ENCODE measurements at regions not wholly inside any gene's neighbourhood (a gene's known extent, or its start where the extent isn't known, plus 50 kb on each side); places are given as distances from the start of the nearest gene placed in this dataset.

DNA sequence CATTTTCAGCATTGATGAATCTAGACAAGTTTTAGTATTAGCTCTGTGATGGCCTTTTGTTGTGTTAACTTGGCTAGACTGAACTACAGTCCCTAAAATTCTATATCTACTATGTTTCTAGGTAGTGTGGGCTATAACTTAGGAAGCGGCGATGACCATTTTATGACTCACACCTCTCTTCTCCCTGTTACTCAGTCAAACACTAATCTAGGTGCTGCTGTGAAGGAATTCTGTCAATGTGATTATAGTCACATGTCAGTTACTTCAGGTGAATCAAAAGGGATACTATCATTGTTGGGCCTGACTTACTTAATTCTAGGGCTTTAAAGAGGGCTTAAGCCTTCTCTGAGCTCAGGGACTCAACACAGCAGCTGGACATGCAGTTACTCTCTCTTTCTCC lies 691.5 kb upstream of the MAP3K7 start:
- WGBS, 3 donors: 96 to 97% (median 97%) methylated on average over 2 of the region's 2 CpGs
- DNase-seq (no peak), ATAC-seq (no peak)
- Histone ChIP-seq H3K36me3 (ENCODE audit: insufficient read depth in 1 of 2, low read depth in 1 of 2) (no peaks in the 10 kb centered on the region), H3K4me1 (no peaks in the 10 kb centered on the region), H3K27ac (no peak overlapping the region), H3K4me3 (no peak overlapping the region), H3K27me3 (ENCODE audit: insufficient read depth in 3 of 3, low read length in 2 of 3) (no peaks in the 10 kb centered on the region), H3K9me3 (no peaks in the 10 kb centered on the region)
- TF ChIP-seq, protein P1, sequence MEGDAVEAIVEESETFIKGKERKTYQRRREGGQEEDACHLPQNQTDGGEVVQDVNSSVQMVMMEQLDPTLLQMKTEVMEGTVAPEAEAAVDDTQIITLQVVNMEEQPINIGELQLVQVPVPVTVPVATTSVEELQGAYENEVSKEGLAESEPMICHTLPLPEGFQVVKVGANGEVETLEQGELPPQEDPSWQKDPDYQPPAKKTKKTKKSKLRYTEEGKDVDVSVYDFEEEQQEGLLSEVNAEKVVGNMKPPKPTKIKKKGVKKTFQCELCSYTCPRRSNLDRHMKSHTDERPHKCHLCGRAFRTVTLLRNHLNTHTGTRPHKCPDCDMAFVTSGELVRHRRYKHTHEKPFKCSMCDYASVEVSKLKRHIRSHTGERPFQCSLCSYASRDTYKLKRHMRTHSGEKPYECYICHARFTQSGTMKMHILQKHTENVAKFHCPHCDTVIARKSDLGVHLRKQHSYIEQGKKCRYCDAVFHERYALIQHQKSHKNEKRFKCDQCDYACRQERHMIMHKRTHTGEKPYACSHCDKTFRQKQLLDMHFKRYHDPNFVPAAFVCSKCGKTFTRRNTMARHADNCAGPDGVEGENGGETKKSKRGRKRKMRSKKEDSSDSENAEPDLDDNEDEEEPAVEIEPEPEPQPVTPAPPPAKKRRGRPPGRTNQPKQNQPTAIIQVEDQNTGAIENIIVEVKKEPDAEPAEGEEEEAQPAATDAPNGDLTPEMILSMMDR (IDR thresholded peaks at IDR 0.05): no peak
- intact Hi-C loops (cut with DNase I): no loop called here

DNA sequence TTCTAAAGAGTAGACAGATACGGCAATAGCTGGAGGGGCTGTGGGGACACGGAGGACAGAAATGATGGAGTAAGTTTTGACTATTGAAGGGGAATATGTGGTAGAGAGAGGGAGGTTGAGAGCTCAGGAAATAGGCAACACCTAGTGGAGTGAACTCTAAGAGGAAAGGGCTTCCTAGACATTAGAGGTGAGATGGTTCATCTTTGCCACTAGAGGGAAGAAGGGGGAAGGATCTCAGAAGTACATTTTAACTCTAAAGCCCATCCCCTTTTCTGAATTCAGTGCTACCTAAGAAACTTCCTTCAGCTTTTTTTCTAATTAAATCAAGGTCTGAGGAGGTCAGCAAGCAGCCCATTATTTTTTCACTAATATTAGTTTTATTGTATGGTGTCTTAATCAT lies 689.4 kb upstream of the MAP3K7 start:
- 60 to 64% (median 63%) methylated on average over 2 of the region's 2 CpGs for WGBS, 3 donors

DNA sequence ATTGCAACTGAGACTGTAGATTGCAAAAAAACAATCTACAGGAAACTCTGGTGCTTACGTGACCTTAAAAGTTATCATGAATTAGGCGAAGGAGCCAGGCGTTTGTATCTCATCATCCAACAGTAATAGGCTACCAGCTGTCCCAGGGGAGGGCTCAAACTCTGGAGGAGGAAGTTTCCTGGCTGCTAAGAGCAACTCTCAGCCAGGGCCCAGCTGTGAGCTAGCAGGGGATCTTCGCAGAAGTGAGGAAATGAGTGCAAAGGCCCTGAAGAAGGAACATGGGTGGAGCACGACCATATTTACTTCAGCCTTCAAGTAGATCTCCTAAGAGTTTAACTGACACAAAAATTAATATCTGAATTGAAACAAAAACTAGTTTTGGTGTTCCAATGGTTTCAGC lies 686.9 kb upstream of the MAP3K7 start:
- 20 to 36% (median 23%) methylated on average over 5 of the region's 5 CpGs for WGBS, 3 donors
- H3K27ac ChIP-seq: no peak overlapping the region
- DNase-seq (peak; percentile 17 to 68), ATAC-seq (peak in 1 of 4 donors; percentile 30)
- no peaks in the 10 kb centered on the region for H3K9me3 ChIP-seq
- TF ChIP-seq, protein P1 (IDR thresholded peaks at IDR 0.05): no peak
- H3K4me3 ChIP-seq: no peak overlapping the region
- H3K4me1 ChIP-seq: no peaks in the 10 kb centered on the region
- no peaks in the 10 kb centered on the region for H3K36me3 ChIP-seq (ENCODE audit: insufficient read depth in 1 of 2, low read depth in 1 of 2)
- intact Hi-C loops (cut with DNase I): no loop called here
- no peaks in the 10 kb centered on the region for H3K27me3 ChIP-seq (ENCODE audit: insufficient read depth in 3 of 3, low read length in 2 of 3)

More for the DNA sequence above, 689.4 kb upstream of the MAP3K7 start:
- ATAC-seq (no peak), DNase-seq (no peak)
- Histone ChIP-seq H3K9me3 (no peaks in the 10 kb centered on the region), H3K36me3 (ENCODE audit: insufficient read depth in 1 of 2, low read depth in 1 of 2) (no peaks in the 10 kb centered on the region), H3K27ac (no peak overlapping the region), H3K4me1 (no peaks in the 10 kb centered on the region), H3K27me3 (ENCODE audit: insufficient read depth in 3 of 3, low read length in 2 of 3) (no peaks in the 10 kb centered on the region), H3K4me3 (no peak overlapping the region)
- intact Hi-C loops (cut with DNase I): no loop called here
- TF ChIP-seq, protein P1 (IDR thresholded peaks at IDR 0.05): no peak

DNA sequence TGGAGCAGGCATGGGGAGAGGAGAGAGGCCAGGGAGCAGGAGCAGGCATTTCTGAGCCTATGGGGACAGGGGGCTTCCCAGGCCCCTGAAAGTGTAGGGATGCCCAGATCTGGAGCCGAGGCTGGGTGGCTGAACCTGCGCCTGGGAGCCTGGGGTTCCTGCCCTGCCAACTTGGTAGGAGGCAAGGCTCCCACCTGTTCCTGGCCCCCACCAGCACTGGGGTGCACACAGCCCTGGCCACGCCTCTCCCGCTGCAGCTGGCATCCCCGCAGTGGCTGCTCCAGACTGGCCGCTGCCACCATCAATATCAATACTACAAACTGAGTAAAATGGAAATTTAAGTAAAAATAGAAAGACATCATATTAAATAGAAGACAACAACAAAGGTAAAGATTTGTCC lies 684.9 kb upstream of the MAP3K7 start:
- no peaks in the 10 kb centered on the region for H3K36me3 ChIP-seq (ENCODE audit: insufficient read depth in 1 of 2, low read depth in 1 of 2)
- intact Hi-C loops (cut with DNase I): no loop called here
- no peaks in the 10 kb centered on the region for H3K9me3 ChIP-seq
- TF ChIP-seq, protein P1 (IDR thresholded peaks at IDR 0.05): no peak
- 94 to 99% (median 97%) methylated on average over 6 of the region's 6 CpGs for WGBS, 3 donors
- no peaks in the 10 kb centered on the region for H3K27me3 ChIP-seq (ENCODE audit: insufficient read depth in 3 of 3, low read length in 2 of 3)
- DNase-seq (no peak), ATAC-seq (no peak)
- no peaks in the 10 kb centered on the region for H3K4me1 ChIP-seq
- no peak overlapping the region for H3K4me3 ChIP-seq
- H3K27ac ChIP-seq: no peak overlapping the region

DNA sequence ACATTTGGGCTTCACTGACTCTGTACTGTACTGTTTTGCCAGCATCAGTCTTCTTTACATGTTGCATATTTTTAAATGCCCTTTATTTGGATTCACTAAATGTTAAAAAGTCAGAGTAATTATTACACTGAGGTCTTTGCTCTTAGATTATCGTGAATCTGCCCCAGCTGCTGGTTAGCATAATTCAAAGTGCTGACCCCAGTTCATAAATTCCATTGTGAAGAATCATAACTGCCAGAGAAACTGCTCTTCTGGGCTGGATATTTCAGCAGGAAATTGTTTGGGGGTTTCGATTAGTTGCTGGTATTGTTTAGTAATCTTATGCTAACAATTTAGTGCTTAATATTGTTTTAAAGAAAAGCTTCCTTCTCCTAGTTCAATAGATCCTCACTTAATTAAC lies 682.1 kb upstream of the MAP3K7 start:
- DNase-seq: no peak
- Histone ChIP-seq H3K9me3 (no peaks in the 10 kb centered on the region), H3K4me1 (no peaks in the 10 kb centered on the region), H3K4me3 (no peak overlapping the region), H3K27ac (no peak overlapping the region), H3K36me3 (ENCODE audit: insufficient read depth in 1 of 2, low read depth in 1 of 2) (no peaks in the 10 kb centered on the region), H3K27me3 (ENCODE audit: insufficient read depth in 3 of 3, low read length in 2 of 3) (no peaks in the 10 kb centered on the region)
- no peak for ATAC-seq
- intact Hi-C loops (cut with DNase I): no loop called here
- 37 to 43% (median 41%) methylated on average over 2 of the region's 2 CpGs for WGBS, 3 donors
- TF ChIP-seq, protein P1 (IDR thresholded peaks at IDR 0.05): no peak
